Testis (tissue), 2 donors: ENCODE measurements at regions not wholly inside any gene's neighbourhood (a gene's known extent, or its start where the extent isn't known, plus 50 kb on each side); places are given as distances from the start of the nearest gene placed in this dataset.

Source experiments
- DNase-seq: peaks from one replicate; pipeline ENCODE4 v3.0.0-alpha.2; 2019
- H3K27ac ChIP-seq, 2 donors: fragments of 200-600 bp; sonication (generic); one replicate each; pipeline ENCODE4 v1.5.1; 2019
- H3K27me3 ChIP-seq: fragments of 200-600 bp; sonication (generic); one replicate; pipeline ENCODE4 v1.5.1; 2019
- H3K36me3 ChIP-seq: fragments of 200-600 bp; sonication (generic); one replicate; pipeline ENCODE4 v1.5.1; 2017; ENCODE audit warnings: low read depth; ENCODE audit errors: missing control alignments
- H3K4me1 ChIP-seq: fragments of 200-600 bp; sonication (generic); one replicate; pipeline ENCODE4 v1.5.1; 2019
- H3K4me3 ChIP-seq, 2 donors: fragments of 200-600 bp; sonication (generic); one replicate each; pipeline ENCODE4 v1.5.1; 2017 to 2019
- H3K9me3 ChIP-seq: fragments of 200-600 bp; sonication (generic); one replicate; pipeline ENCODE4 v1.5.1; 2017
- CTCF ChIP-seq, 3 experiments: fragments of 450-650 bp in 2 of 3; fragments of 200-600 bp in 1 of 3; sonication (generic) in 1 of 3; IDR thresholded peaks; one replicate each; pipeline ENCODE4 v1.5.1; 2016 to 2019; ENCODE audit warnings: antibody characterized with exemption in 3 of 3, mild to moderate bottlenecking in 2 of 3, moderate library complexity in 1 of 3
- POLR2A ChIP-seq: fragments of 450-650 bp; IDR thresholded peaks from one replicate; pipeline ENCODE4 v1.6.1; 2017; ENCODE audit warnings: antibody characterized with exemption, mild to moderate bottlenecking, moderate library complexity
- WGBS, 2 donors: methylation state at CpG; one replicate each; pipeline ENCODE4 v1.1.5; 2018; 5-methylcytosine and 5-hydroxymethylcytosine counted together
- intact Hi-C: fragments of 100-400 bp; cut with DNase I; formaldehyde crosslinking; loops from one replicate; pipeline ENCODE4 v1.15.1; 2023; ENCODE audit warnings: low total_unique reads

GRCh38 chr22:48438096-48438495 is 1389.6 kb downstream of the BRD1 start:
- WGBS, 2 donors: 87 to 94% methylated on average over 9 to 13 of the region's 13 CpGs
- no peak for TF ChIP-seq CTCF (IDR thresholded peaks at IDR 0.05)
- no peak for TF ChIP-seq POLR2A
- intact Hi-C loops: no loop called here

GRCh38 chr22:48436201-48436931 is 1391.3 kb downstream of the BRD1 start:
- no peak for DNase-seq
- Histone ChIP-seq H3K4me3 (no peak overlapping the region), H3K4me1 (no peaks in the 10 kb centered on the region), H3K36me3 (no peaks in the 10 kb centered on the region), H3K27me3 (no peaks in the 10 kb centered on the region), H3K9me3 (no peaks in the 10 kb centered on the region), H3K27ac (no peak overlapping the region)
- 65 to 68% methylated on average over 16 to 17 of the region's 17 CpGs for WGBS, 2 donors
- TF ChIP-seq POLR2A (no peak), CTCF (IDR thresholded peaks at IDR 0.05) (no peak)
- intact Hi-C loops: no loop called here

More at GRCh38 chr22:48438096-48438495, 1389.6 kb downstream of the BRD1 start:
- no peaks in the 10 kb centered on the region for H3K27me3 ChIP-seq
- H3K27ac ChIP-seq: no peak overlapping the region
- H3K9me3 ChIP-seq: no peaks in the 10 kb centered on the region
- no peaks in the 10 kb centered on the region for H3K36me3 ChIP-seq
- no peak for DNase-seq
- no peaks in the 10 kb centered on the region for H3K4me1 ChIP-seq
- no peak overlapping the region for H3K4me3 ChIP-seq

GRCh38 chr22:48434868-48435250 is 1392.8 kb downstream of the BRD1 start:
- TF ChIP-seq CTCF (IDR thresholded peaks at IDR 0.05) (no peak), POLR2A (no peak)
- H3K27me3 ChIP-seq: no peaks in the 10 kb centered on the region
- no peak for DNase-seq

GRCh38 chr22:48434156-48434867 is 1393.4 kb downstream of the BRD1 start:
- TF ChIP-seq POLR2A: no peak
- TF ChIP-seq CTCF (IDR thresholded peaks at IDR 0.05): no peak
- no peak for DNase-seq
- Histone ChIP-seq H3K4me3 (no peak overlapping the region), H3K27ac (no peak overlapping the region), H3K36me3 (no peaks in the 10 kb centered on the region), H3K27me3 (no peaks in the 10 kb centered on the region), H3K4me1 (no peaks in the 10 kb centered on the region), H3K9me3 (no peaks in the 10 kb centered on the region)
- WGBS, 2 donors: 87 to 95% methylated on average over 16 of the region's 16 CpGs
- intact Hi-C loops: no loop called here

More at GRCh38 chr22:48434868-48435250, 1392.8 kb downstream of the BRD1 start:
- Histone ChIP-seq H3K27ac (no peak overlapping the region), H3K4me1 (no peaks in the 10 kb centered on the region), H3K36me3 (no peaks in the 10 kb centered on the region), H3K9me3 (no peaks in the 10 kb centered on the region), H3K4me3 (no peak overlapping the region)
- intact Hi-C loops: no loop called here
- WGBS, 2 donors: 86 to 88% methylated on average over 5 of the region's 5 CpGs
